HG03064 (cell line): ENCODE measurements at regions not wholly inside any gene's neighbourhood (a gene's known extent, or its start where the extent isn't known, plus 50 kb on each side); places are given as distances from the start of the nearest gene placed in this dataset.

Experiments
- ATAC-seq: cut with Tn5 transposase; IDR thresholded peaks from one replicate; pipeline ENCODE4 v1.9.1; 2021; ENCODE audit warnings: low read depth; ENCODE audit not compliant: unreplicated experiment

DNA sequence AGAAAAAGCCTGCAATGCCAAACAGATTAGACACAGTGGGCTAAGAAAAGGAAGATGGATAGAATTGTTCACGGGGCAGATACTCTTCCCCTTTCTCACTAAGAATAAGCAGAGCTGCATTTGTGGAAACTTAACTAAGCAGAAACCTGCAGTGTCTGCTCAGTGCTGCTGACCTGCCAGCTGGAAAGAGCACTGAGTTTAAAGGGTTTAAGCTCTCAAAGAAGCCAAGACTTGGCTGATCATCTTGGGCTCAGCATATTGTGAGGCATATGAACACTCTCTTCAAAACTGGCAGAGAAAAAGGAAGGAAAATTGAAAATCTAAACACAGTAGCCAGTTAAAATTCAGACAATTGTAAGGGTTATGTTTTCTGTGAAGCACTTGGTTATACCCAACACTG is 711.1 kb upstream of the EPHA7 start:
- no peak for ATAC-seq

DNA sequence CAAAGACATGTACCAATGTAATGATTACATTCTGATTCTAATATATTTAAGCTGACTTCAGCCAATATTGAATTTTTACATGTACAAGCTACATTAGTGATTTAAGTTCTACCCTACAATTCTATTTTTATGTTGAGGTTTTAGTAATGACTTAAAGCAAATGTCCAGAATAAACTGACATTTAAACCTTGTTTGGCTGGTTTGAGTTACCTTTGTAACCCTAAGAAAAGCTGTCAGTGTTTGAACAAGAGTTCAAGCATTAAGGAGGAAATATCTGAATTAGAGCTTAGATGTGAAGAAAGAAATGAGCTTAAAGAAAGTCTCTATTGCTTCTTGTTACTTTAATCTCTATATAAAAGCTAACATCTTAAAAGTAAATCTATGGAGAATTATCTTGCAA is 710.6 kb upstream of the EPHA7 start:
- no peak for ATAC-seq

DNA sequence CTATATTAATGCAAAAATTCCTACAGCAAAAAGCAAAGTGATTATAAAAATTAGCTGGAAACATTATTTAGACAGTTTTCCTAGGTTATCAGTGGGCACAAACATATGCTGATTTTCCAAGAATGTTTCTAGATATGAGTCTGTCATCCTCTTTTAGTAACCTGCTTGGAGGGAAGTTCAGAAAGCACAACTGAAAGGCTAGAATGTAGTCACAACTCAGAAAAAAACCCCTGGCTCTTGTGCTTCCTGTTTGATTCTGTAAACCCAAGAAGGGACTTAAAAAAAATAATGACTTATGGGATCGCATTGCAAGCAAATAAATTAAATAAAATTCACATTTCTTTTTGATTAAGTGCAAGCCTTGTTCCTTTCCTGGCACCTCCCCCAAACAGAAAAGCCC is 708.4 kb upstream of the EPHA7 start:
- no peak for ATAC-seq

- no peak for ATAC-seq
These were observed 705.0 kb upstream of the EPHA7 start for GRCh38 chr6:94124333-94124732.

DNA sequence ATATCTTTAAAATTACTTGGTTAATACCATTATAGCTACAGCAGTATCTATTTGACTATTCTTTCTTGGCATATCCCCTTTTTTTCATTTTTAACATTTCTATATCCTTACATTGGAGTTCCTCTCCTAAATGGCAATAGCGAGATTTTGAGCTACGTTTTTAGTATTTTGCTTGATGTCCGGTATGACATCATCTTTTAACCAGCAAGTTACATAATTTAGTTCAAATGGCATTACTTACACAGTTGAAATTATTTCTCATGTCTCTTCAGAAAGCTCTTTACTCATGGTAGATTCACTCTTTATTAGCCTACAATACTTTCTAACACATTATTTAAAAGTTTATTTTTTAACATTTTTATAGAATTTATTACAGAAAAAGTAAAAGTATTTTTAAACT is 701.7 kb upstream of the EPHA7 start:
- ATAC-seq, result no peak

DNA sequence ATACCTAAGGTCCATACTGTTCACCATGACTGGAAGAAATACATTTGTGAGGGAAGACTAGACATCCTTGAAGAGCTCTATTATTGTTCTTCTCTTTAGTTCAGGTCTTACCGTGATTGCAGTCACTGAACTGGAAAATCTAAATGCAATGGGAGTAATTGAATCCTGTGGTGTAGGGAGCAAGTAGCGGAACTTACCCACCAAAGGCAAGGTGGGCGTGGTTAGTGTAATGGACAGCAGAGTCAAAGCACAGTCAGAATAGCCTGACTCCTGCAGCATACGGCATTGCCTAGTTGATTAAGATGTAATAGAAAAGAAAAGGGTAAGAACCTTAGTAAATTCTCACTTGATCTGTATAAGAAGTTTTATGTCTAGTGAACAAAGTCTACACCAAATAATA is 679.7 kb upstream of the EPHA7 start:
- no peak for ATAC-seq

DNA sequence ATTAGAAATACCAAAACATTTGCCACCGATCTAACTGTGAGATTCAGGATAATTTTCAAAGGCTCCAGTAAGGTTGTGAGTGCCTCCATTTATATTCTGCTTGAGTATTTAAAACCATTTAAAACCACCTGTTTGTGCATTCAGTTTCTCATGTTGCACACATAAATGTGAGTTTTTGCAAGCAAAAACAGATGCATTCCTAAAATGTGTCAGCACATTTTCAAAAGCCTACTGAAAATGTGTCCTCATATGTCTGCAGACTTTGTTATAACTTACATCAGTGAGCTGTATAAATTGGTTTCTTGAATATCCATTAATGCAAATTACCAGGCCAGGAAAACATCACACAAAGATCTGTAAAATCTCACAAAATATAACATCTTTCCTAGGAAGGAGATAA is 676.6 kb upstream of the EPHA7 start:
- no peak for ATAC-seq

- ATAC-seq, result no peak
These were observed 670.6 kb upstream of the EPHA7 start for GRCh38 chr6:94089941-94090340.

GRCh38 chr6:94088870-94089269 is 669.5 kb upstream of the EPHA7 start:
- ATAC-seq, result no peak

DNA sequence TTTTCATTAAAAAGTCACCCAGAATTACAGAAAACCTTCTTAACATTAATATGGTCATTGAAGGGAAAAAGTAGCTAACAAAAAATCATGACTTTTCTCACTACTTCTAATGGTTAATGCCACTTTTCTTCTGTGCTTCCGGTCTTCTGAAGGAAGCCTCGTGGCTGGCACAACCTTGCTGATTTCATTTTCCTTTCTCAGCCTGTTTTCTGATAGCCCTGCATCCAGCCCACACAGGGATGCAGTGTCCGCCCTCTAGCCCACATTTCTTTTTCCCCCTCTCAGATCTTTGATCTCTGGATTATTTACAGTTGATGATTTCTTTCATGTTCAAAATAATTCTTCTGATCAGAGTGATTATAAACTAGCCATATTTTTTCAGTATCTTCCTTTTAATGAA is 655.4 kb upstream of the EPHA7 start:
- ATAC-seq, result no peak

DNA sequence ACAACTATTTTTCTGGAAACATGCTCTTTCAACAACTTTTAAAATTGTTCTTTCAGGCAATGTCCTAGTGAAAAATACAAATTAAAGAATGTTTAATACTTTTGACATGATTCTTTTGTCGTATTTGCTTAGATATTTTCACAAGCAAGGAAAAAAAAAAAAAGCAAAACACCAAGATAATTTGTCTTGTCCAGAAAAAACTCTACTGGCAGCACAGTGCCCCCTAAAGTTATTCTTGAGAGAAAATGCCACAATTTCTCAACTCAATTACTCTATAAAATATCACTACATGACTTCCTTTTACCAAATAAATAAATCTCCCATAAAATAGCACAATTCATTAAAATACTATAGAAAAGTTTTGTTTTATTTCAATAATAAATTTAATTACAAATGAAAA is 652.5 kb upstream of the EPHA7 start:
- ATAC-seq, result no peak

GRCh38 chr6:94065707-94066337 is 646.5 kb upstream of the EPHA7 start:
- ATAC-seq, result no peak

GRCh38 chr6:94052749-94053148 is 633.4 kb upstream of the EPHA7 start:
- ATAC-seq, result no peak

DNA sequence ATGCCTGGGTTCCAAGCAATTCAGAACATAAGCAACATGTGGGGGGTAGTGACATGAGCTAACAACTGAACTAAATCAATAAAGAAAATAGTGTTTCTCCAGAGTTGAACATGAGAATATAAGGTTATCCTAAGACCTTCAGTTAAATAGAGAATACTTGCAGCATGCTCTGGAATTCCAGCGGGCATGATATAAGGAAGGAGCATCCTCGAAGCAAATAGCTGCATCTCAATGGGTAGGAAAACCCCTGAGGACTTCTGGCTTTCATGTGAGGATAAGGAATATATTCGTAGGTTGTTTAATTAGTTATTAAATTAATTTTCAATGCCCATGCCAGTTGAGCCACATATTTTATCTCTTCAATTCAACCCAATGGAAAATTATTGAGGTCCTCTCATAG is 631.2 kb upstream of the EPHA7 start:
- ATAC-seq, result no peak

DNA sequence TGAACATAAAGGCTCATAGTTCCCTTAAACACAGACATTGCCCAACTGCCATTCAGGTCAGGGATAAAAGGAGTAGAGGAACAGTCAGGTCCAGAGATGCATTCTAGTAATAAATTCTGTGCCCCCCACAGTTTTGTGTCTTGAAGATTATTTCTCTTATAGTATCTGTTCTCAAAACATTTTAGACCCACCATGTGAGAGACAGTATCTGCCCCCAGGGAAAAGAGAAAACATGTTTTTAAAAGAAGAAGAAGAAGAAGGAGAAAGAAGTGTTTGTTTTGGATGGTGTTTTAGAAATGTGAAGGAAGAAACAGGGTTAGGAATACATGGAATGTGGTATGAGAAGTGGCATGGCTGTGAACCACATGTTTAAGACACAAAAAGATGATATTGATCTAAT is 629.6 kb upstream of the EPHA7 start:
- ATAC-seq, result no peak

DNA sequence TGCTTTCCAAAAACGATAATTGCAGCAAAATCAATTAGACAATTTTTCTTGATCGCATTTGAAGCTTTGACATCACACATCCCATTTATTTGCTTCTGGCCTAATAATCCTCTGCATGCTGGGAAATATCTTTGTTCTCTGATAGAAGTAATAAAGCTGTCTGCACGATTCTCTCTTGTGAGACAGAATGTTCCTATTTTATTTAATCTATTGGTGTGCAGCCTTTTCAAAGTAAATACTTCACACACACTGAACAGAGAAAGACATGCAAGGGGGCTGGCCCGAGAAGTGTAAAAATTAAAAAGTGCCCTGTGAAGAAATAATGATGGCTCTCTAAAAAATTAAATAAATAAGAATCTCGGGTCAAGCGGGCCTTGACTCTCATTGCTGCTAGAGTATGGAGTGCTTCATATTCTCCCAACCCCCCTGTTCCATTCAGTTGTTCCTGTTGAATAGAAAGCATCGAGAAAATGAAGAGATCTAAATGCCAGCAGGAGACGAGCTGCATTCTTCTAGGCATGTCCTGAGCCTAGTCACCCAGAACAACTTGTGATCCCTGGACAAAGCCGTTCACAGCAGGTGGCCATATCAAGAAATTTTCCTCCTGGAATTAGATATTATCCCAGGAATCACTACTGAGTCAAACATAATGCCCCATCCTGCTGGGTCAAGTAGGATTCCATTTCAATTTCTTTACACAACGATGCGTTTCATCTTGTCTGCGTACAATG is 625.9 kb upstream of the EPHA7 start:
- no peak for ATAC-seq

DNA sequence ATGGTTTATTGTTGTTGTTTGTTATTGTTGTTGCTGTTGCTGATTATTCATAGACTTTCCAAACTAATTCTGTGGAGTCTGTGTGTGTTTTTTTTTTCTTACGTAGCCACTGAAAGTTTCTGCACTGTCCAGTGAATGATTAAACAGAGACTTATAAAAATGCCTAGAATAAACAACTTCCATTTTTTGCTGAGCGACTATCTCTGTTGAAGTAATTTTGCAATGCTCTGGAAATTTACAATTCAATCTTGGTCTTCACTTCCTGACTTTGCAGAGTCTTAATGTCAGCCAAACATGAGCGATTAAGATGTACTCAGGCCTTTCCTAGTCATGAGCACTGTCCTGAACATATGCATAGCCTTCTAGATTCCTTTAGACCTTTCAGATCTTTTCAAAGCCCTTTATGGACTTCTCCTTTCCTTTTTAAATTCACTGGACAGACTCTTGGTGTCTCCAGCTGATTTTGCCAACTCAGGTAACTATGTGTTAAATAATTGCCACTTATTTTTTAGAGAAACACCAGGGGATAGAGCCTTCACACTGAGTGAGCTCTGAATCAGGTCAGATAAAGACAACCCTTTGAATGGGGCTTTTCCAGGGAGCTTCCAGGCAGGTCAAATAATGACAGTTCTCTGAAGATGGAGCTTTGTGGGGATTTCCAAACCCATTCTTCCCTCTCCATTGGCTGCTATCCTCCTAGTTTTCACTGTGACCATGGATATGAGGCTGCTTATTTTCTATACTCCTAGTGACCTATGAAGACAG is 622.8 kb upstream of the EPHA7 start:
- no peak for ATAC-seq

GRCh38 chr6:94036024-94036423 is 616.7 kb upstream of the EPHA7 start:
- no peak for ATAC-seq

- no peak for ATAC-seq
These were observed 608.0 kb upstream of the EPHA7 start for GRCh38 chr6:94027374-94027773.

- ATAC-seq, result no peak
These were observed 607.2 kb upstream of the EPHA7 start for GRCh38 chr6:94026575-94026974.

DNA sequence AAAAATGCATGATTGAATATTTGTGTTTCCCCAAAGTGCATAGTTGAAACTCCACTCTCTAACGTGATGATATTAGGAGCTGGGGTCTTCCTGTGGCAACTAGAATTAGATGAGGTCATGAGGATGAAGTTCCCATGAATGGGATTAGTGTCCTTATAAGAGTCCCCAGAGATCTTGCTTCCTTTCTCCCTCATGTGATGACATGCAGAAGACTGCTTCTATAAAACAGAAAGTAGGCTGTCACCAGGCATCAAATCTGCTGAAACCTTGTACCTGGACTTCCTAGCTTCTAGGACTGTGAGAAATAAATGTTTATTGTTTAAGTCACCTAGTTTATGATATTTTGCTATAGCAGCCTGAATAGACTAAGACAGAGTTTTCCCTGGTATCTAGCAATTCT is 586.5 kb upstream of the EPHA7 start:
- no peak for ATAC-seq

DNA sequence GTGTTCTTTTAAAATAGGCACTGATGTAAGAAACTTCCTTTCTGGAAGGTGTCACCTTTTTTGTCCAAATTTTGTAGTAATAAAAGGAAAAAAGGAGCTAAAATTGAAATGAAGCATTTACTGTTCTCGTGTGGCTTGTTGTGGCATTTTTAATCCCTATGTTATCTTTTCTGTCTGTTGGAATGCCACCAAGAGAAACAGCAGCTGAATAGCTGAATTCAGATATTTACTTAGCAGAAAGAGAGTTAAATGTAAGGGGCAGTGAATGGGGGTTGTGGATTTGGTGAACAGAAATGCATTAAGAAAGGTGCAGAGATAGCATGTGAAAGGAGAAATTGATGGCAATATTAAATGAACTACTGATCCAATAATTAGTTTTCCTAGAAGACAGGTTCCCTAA is 573.6 kb upstream of the EPHA7 start:
- ATAC-seq, result no peak
